GM23338 (cell line): ENCODE measurements at regions not wholly inside any gene's neighbourhood (a gene's known extent, or its start where the extent isn't known, plus 50 kb on each side); places are given as distances from the start of the nearest gene placed in this dataset.

Source experiments
- ATAC-seq: fragments of 200-7000 bp; cut with Tn5 transposase; 3 replicates; pipeline ENCODE4 v1.9.1; 2020
- DNase-seq: peaks from one replicate; pipeline ENCODE4 v3.0.0-alpha.2; 2015; ENCODE audit warnings: low spot score
- H2AFZ ChIP-seq: fragments of 200-600 bp; sonication (generic); 2 replicates; pipeline ENCODE4 v1.8.0; 2016; ENCODE audit warnings: antibody characterized with exemption, mild to moderate bottlenecking, moderate library complexity
- H3F3A ChIP-seq: fragments of 200-600 bp; sonication (generic); replicated peaks from 2 replicates; pipeline ENCODE4 v1.8.0; 2017; ENCODE audit warnings: antibody characterized with exemption, mixed run types, low read depth
- H3K27ac ChIP-seq: fragments of 200-600 bp; sonication (generic); 2 replicates; pipeline ENCODE4 v1.6.1; 2016; ENCODE audit warnings: low read depth
- H3K27me3 ChIP-seq: fragments of 200-600 bp; sonication (generic); 2 replicates; pipeline ENCODE4 v1.8.0; 2016; ENCODE audit warnings: mild to moderate bottlenecking, mixed run types, moderate library complexity; ENCODE audit not compliant: insufficient read depth
- H3K36me3 ChIP-seq: fragments of 200-600 bp; sonication (generic); 2 replicates; pipeline ENCODE4 v1.8.0; 2016; ENCODE audit warnings: mild to moderate bottlenecking; ENCODE audit not compliant: insufficient read depth
- H3K4me1 ChIP-seq: fragments of 200-600 bp; sonication (generic); 2 replicates; pipeline ENCODE4 v1.8.0; 2016; ENCODE audit warnings: mild to moderate bottlenecking, moderate library complexity; ENCODE audit not compliant: insufficient read depth
- H3K4me2 ChIP-seq: fragments of 200-600 bp; sonication (generic); 2 replicates; pipeline ENCODE4 v1.7.1; 2017; ENCODE audit warnings: mixed run types
- H3K4me3 ChIP-seq: fragments of 200-600 bp; sonication (generic); 2 replicates; pipeline ENCODE4 v1.6.1; 2016; ENCODE audit warnings: mixed run types
- H3K79me2 ChIP-seq: fragments of 200-600 bp; sonication (generic); replicated peaks from 2 replicates; pipeline ENCODE4 v1.8.0; 2017; ENCODE audit warnings: mild to moderate bottlenecking; ENCODE audit not compliant: insufficient read depth
- H3K9me2 ChIP-seq: fragments of 200-600 bp; sonication (generic); 2 replicates; pipeline ENCODE4 v1.8.0; 2017; ENCODE audit not compliant: insufficient read depth
- H4K20me1 ChIP-seq: fragments of 200-600 bp; sonication (generic); replicated peaks from 2 replicates; pipeline ENCODE4 v1.8.0; 2017; ENCODE audit warnings: mild to moderate bottlenecking; ENCODE audit not compliant: insufficient read depth
- H3K27ac Mint-ChIP-seq: 2 replicates; pipeline ENCODE4 v1.8.0; 2020; ENCODE audit warnings: inconsistent platforms, mild to moderate bottlenecking, moderate library complexity, mixed read lengths
- H3K27me3 Mint-ChIP-seq: 3 replicates; pipeline ENCODE4 v1.8.0; 2022; ENCODE audit warnings: low read depth, mild to moderate bottlenecking, moderate library complexity, mixed read lengths, inconsistent platforms; ENCODE audit not compliant: insufficient read depth, poor library complexity
- H3K36me3 Mint-ChIP-seq: 3 replicates; pipeline ENCODE4 v1.8.0; 2021; ENCODE audit warnings: low read depth, mild to moderate bottlenecking, inconsistent platforms, moderate library complexity, mixed read lengths
- H3K4me1 Mint-ChIP-seq: 3 replicates; pipeline ENCODE4 v1.8.0; 2020; ENCODE audit warnings: mild to moderate bottlenecking, inconsistent platforms, mixed read lengths
- H3K4me3 Mint-ChIP-seq: 3 replicates; pipeline ENCODE4 v1.8.0; 2021; ENCODE audit warnings: moderate library complexity, mild to moderate bottlenecking, inconsistent platforms, mixed read lengths
- H3K9me3 Mint-ChIP-seq: 3 replicates; pipeline ENCODE4 v1.8.0; 2020; ENCODE audit warnings: moderate library complexity, mild to moderate bottlenecking, inconsistent platforms, mixed read lengths
- CREB1 ChIP-seq: fragments of 250-450 bp; sonication (Bioruptor Pico); IDR thresholded peaks from 2 replicates; pipeline ENCODE4 v1.5.0; 2020; ENCODE audit warnings: low read depth, mild to moderate bottlenecking, moderate library complexity
- EZH2 ChIP-seq: fragments of 200-600 bp; sonication (generic); IDR thresholded peaks from one replicate; pipeline ENCODE4 v1.8.0; 2017; ENCODE audit warnings: antibody characterized with exemption, mild to moderate bottlenecking, low read depth; ENCODE audit not compliant: unreplicated experiment
- EZH2phosphoT487 ChIP-seq: fragments of 200-600 bp; sonication (generic); IDR thresholded peaks from one replicate; pipeline ENCODE4 v1.8.1; 2018; ENCODE audit warnings: antibody characterized with exemption; ENCODE audit not compliant: unreplicated experiment
- JUNB ChIP-seq: IDR thresholded peaks from one replicate; pipeline ENCODE4 v1.6.1; 2016; ENCODE audit warnings: antibody characterized with exemption; ENCODE audit not compliant: unreplicated experiment
- NANOG ChIP-seq: IDR thresholded peaks from 2 replicates; pipeline ENCODE4 v1.6.1; 2016; ENCODE audit warnings: antibody characterized with exemption, borderline replicate concordance
- POLR2AphosphoS5 ChIP-seq: IDR thresholded peaks from 2 replicates; pipeline ENCODE4 v1.6.1; 2016; ENCODE audit warnings: antibody characterized with exemption, low read depth
- STAT1 ChIP-seq: IDR thresholded peaks from one replicate; pipeline ENCODE4 v1.6.1; 2016; ENCODE audit warnings: antibody characterized with exemption; ENCODE audit not compliant: unreplicated experiment
- ZNF114 ChIP-seq: fragments of 250-450 bp; sonication (Bioruptor Pico); IDR thresholded peaks from 2 replicates; pipeline ENCODE4 v1.5.0; 2020; ENCODE audit warnings: mild to moderate bottlenecking, moderate library complexity
- ZNF331 ChIP-seq: fragments of 250-450 bp; sonication (Bioruptor Pico); IDR thresholded peaks from 2 replicates; pipeline ENCODE4 v1.5.0; 2020; ENCODE audit warnings: low read depth, mild to moderate bottlenecking, moderate library complexity
- TF ChIP-seq, protein P1 (sequence below), 2 experiments: fragments of 200-600 bp in 1 of 2; sonication (generic) in 1 of 2; conservative IDR thresholded peaks; 2 replicates each; pipeline versions ENCODE4 v1.5.1 to v1.6.1; 2016 to 2017; ENCODE audit warnings: antibody characterized with exemption in 2 of 2, low read depth in 2 of 2, mild to moderate bottlenecking in 2 of 2, moderate library complexity in 1 of 2
- TF ChIP-seq, protein P2 (sequence below): fragments of 250-450 bp; sonication (Bioruptor Pico); IDR thresholded peaks from 2 replicates; pipeline ENCODE4 v1.5.0; 2020; ENCODE audit warnings: mild to moderate bottlenecking, moderate library complexity
- TF ChIP-seq, protein P3 (sequence below): IDR thresholded peaks from 2 replicates; pipeline ENCODE4 v1.6.1; 2016; ENCODE audit warnings: antibody characterized with exemption
- TF ChIP-seq, protein P4 (sequence below): IDR thresholded peaks from one replicate; pipeline ENCODE4 v1.6.1; 2018; ENCODE audit warnings: antibody characterized with exemption; ENCODE audit not compliant: unreplicated experiment

DNA sequence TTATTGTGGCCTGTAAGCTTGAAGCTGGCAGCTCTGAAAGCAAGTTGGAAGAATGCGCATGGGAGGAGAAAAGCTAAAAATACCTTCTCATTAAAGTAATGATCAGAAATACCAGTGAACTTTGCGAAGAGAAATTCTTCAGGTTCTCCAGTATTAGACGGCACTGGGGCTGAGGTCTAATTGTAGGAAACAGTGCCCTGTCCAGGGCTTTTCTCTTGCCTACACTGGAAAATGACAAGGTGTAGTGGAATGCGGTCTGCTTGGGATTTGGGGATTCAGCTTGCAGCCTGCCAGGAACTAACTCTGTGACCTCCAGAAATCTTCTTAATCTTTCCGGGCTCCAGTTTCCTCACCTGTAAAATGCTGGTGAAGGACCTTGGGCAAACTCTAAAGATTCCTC, 53.3 kb upstream of the KCNJ16 start:
- Histone ChIP-seq H3K27me3 (no peaks in the 10 kb centered on the region), H3F3A (no peaks in the 10 kb centered on the region), H3K36me3 (no peaks in the 10 kb centered on the region), H3K79me2 (no peaks in the 10 kb centered on the region), H4K20me1 (no peaks in the 10 kb centered on the region), H3K27ac (no peak overlapping the region), H3K9me2 (no peaks in the 10 kb centered on the region), H3K4me2 (no peak overlapping the region), H3K4me3 (no peak overlapping the region), H3K4me1 (no peaks in the 10 kb centered on the region; the same call in 1 of the 2 replicates), H2AFZ (peak overlapping the region; percentile 73; the same call in 1 of the 2 replicates)
- Mint-ChIP-seq H3K4me1 (no peaks in the 10 kb centered on the region), H3K27ac (no peak overlapping the region), H3K9me3 (no peaks in the 10 kb centered on the region), H3K27me3 (peaks cover 1% of the 10 kb centered on the region), H3K36me3 (no peaks in the 10 kb centered on the region), H3K4me3 (no peak overlapping the region)
- peak; percentile 20 for DNase-seq
- ATAC-seq = peak; percentile 36; the same call in 2 of the 3 replicates
- TF ChIP-seq, protein P1, sequence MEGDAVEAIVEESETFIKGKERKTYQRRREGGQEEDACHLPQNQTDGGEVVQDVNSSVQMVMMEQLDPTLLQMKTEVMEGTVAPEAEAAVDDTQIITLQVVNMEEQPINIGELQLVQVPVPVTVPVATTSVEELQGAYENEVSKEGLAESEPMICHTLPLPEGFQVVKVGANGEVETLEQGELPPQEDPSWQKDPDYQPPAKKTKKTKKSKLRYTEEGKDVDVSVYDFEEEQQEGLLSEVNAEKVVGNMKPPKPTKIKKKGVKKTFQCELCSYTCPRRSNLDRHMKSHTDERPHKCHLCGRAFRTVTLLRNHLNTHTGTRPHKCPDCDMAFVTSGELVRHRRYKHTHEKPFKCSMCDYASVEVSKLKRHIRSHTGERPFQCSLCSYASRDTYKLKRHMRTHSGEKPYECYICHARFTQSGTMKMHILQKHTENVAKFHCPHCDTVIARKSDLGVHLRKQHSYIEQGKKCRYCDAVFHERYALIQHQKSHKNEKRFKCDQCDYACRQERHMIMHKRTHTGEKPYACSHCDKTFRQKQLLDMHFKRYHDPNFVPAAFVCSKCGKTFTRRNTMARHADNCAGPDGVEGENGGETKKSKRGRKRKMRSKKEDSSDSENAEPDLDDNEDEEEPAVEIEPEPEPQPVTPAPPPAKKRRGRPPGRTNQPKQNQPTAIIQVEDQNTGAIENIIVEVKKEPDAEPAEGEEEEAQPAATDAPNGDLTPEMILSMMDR (conservative IDR thresholded peaks at IDR 0.05; ENCODE audit: low read depth in 2 of 2) = no peak
- TF ChIP-seq STAT1 = no peak
- TF ChIP-seq ZNF331 (CRISPR knock-in tag) = no peak
- TF ChIP-seq POLR2AphosphoS5 = no peak
- no peak for TF ChIP-seq EZH2phosphoT487
- TF ChIP-seq JUNB = no peak
- TF ChIP-seq, protein P2, sequence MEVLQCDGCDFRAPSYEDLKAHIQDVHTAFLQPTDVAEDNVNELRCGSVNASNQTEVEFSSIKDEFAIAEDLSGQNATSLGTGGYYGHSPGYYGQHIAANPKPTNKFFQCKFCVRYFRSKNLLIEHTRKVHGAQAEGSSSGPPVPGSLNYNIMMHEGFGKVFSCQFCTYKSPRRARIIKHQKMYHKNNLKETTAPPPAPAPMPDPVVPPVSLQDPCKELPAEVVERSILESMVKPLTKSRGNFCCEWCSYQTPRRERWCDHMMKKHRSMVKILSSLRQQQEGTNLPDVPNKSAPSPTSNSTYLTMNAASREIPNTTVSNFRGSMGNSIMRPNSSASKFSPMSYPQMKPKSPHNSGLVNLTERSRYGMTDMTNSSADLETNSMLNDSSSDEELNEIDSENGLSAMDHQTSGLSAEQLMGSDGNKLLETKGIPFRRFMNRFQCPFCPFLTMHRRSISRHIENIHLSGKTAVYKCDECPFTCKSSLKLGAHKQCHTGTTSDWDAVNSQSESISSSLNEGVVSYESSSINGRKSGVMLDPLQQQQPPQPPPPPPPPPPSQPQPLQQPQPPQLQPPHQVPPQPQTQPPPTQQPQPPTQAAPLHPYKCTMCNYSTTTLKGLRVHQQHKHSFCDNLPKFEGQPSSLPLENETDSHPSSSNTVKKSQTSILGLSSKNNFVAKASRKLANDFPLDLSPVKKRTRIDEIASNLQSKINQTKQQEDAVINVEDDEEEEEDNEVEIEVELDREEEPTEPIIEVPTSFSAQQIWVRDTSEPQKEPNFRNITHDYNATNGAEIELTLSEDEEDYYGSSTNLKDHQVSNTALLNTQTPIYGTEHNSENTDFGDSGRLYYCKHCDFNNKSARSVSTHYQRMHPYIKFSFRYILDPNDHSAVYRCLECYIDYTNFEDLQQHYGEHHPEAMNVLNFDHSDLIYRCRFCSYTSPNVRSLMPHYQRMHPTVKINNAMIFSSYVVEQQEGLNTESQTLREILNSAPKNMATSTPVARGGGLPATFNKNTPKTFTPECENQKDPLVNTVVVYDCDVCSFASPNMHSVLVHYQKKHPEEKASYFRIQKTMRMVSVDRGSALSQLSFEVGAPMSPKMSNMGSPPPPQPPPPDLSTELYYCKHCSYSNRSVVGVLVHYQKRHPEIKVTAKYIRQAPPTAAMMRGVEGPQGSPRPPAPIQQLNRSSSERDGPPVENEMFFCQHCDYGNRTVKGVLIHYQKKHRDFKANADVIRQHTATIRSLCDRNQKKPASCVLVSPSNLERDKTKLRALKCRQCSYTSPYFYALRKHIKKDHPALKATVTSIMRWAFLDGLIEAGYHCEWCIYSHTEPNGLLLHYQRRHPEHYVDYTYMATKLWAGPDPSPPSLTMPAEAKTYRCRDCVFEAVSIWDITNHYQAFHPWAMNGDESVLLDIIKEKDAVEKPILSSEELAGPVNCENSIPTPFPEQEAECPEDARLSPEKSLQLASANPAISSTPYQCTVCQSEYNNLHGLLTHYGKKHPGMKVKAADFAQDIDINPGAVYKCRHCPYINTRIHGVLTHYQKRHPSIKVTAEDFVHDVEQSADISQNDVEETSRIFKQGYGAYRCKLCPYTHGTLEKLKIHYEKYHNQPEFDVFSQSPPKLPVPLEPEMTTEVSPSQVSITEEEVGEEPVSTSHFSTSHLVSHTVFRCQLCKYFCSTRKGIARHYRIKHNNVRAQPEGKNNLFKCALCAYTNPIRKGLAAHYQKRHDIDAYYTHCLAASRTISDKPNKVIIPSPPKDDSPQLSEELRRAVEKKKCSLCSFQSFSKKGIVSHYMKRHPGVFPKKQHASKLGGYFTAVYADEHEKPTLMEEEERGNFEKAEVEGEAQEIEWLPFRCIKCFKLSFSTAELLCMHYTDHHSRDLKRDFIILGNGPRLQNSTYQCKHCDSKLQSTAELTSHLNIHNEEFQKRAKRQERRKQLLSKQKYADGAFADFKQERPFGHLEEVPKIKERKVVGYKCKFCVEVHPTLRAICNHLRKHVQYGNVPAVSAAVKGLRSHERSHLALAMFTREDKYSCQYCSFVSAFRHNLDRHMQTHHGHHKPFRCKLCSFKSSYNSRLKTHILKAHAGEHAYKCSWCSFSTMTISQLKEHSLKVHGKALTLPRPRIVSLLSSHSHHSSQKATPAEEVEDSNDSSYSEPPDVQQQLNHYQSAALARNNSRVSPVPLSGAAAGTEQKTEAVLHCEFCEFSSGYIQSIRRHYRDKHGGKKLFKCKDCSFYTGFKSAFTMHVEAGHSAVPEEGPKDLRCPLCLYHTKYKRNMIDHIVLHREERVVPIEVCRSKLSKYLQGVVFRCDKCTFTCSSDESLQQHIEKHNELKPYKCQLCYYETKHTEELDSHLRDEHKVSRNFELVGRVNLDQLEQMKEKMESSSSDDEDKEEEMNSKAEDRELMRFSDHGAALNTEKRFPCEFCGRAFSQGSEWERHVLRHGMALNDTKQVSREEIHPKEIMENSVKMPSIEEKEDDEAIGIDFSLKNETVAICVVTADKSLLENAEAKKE (CRISPR knock-in tag) = no peak
- no peak for TF ChIP-seq EZH2
- TF ChIP-seq NANOG = no peak
- TF ChIP-seq, protein P3, sequence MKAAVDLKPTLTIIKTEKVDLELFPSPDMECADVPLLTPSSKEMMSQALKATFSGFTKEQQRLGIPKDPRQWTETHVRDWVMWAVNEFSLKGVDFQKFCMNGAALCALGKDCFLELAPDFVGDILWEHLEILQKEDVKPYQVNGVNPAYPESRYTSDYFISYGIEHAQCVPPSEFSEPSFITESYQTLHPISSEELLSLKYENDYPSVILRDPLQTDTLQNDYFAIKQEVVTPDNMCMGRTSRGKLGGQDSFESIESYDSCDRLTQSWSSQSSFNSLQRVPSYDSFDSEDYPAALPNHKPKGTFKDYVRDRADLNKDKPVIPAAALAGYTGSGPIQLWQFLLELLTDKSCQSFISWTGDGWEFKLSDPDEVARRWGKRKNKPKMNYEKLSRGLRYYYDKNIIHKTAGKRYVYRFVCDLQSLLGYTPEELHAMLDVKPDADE = no peak
- TF ChIP-seq, protein P4, sequence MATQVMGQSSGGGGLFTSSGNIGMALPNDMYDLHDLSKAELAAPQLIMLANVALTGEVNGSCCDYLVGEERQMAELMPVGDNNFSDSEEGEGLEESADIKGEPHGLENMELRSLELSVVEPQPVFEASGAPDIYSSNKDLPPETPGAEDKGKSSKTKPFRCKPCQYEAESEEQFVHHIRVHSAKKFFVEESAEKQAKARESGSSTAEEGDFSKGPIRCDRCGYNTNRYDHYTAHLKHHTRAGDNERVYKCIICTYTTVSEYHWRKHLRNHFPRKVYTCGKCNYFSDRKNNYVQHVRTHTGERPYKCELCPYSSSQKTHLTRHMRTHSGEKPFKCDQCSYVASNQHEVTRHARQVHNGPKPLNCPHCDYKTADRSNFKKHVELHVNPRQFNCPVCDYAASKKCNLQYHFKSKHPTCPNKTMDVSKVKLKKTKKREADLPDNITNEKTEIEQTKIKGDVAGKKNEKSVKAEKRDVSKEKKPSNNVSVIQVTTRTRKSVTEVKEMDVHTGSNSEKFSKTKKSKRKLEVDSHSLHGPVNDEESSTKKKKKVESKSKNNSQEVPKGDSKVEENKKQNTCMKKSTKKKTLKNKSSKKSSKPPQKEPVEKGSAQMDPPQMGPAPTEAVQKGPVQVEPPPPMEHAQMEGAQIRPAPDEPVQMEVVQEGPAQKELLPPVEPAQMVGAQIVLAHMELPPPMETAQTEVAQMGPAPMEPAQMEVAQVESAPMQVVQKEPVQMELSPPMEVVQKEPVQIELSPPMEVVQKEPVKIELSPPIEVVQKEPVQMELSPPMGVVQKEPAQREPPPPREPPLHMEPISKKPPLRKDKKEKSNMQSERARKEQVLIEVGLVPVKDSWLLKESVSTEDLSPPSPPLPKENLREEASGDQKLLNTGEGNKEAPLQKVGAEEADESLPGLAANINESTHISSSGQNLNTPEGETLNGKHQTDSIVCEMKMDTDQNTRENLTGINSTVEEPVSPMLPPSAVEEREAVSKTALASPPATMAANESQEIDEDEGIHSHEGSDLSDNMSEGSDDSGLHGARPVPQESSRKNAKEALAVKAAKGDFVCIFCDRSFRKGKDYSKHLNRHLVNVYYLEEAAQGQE = no peak
- no peak for TF ChIP-seq ZNF114 (CRISPR knock-in tag)
- TF ChIP-seq CREB1 (CRISPR knock-in tag) = no peak
